ENCODE measurements at regions not wholly inside any gene's neighbourhood (a gene's known extent, or its start where the extent isn't known, plus 50 kb on each side); places are given as distances from the start of the nearest gene placed in this dataset.

- H3K27me3 ChIP-seq (replicated peaks in 1 of 2; ENCODE audit: control insufficient read depth in 2 of 2, insufficient read depth in 2 of 2, low read length in 1 of 2) = no peaks in the 10 kb centered on the region
- no peak overlapping the region for H3K4me3 ChIP-seq
- no peaks in the 10 kb centered on the region for H3K4me1 ChIP-seq (ENCODE audit: control insufficient read depth, insufficient read depth, low read length)
- intact Hi-C loops (cut with micrococcal nuclease; ENCODE audit: unreplicated experiment) (no loop called here), in situ Hi-C loops (cut with MboI) (loop anchor here (10.0 kb wide), 1 partner anchor 64 kb away; no protein-coding TSS in a partner anchor)
- no peak overlapping the region for H2AFZ ChIP-seq (ENCODE audit: control insufficient read depth, low read depth, low read length)
- FAIRE-seq (no peak), ATAC-seq (no peak), DNase-seq (ENCODE audit: low read depth, low spot score) (no peak)
- no peaks in the 10 kb centered on the region for H4K20me1 ChIP-seq (ENCODE audit: control insufficient read depth, insufficient read depth)
- no peak overlapping the region for H3K9ac ChIP-seq (ENCODE audit: control insufficient read depth, insufficient read depth, low read length)
- BruUV-seq (replicated peaks) = no TSS peak
- no peaks in the 10 kb centered on the region for H3K36me3 ChIP-seq (ENCODE audit: control insufficient read depth in 2 of 2, insufficient read depth in 2 of 2, low read length in 1 of 2)
- ChIA-PET RAD21 (ENCODE audit: unreplicated experiment) (no interaction called here), CTCF (no interaction called here), POLR2A (no interaction called here), SMC1A (ENCODE audit: uncharacterized antibody, unreplicated experiment) (no interaction called here)
- TF ChIP-seq SIX5 (IDR thresholded peaks at IDR 0.05; ENCODE audit: low read depth, low read length, severe bottlenecking) = no peak
- no peak for TF ChIP-seq FOS (IDR thresholded peaks at IDR 0.05; ENCODE audit: borderline replicate concordance, extremely low read depth, insufficient read length)
- TF ChIP-seq BHLHE40 (IDR thresholded peaks at IDR 0.05; ENCODE audit: borderline replicate concordance in 1 of 2, low read depth in 2 of 2, low read length in 1 of 2) = no peak
- TF ChIP-seq SPI1 (IDR thresholded peaks at IDR 0.05; ENCODE audit: borderline replicate concordance, insufficient read depth, low read depth, low read length) = no peak
- TF ChIP-seq EP300 (IDR thresholded peaks at IDR 0.05; ENCODE audit: borderline replicate concordance in 1 of 2, control insufficient read depth in 1 of 2, low read depth in 2 of 2, low read length in 2 of 2) = no peak
- no peaks in the 10 kb centered on the region for H3K79me2 ChIP-seq (ENCODE audit: control insufficient read depth, insufficient read depth, low read length)
- WGBS (ENCODE audit: insufficient coverage, insufficient replicate concordance, low lambda C conversion rate, missing lambda C conversion rate) = 82% methylated on average over 7 of the region's 7 CpGs
- H3K4me2 ChIP-seq (ENCODE audit: control insufficient read depth, insufficient read depth) = no peak overlapping the region
- no peak overlapping the region for H3K27ac ChIP-seq (ENCODE audit: control insufficient read depth, insufficient read depth)
- no peaks in the 10 kb centered on the region for H3K9me3 ChIP-seq (replicated peaks; ENCODE audit: control insufficient read depth, insufficient read depth, low read length)
Measured at GRCh38 chrX:150060406-150060805, 122.1 kb upstream of the EOLA2 start.

- under 1% methylated on average over 8 of the region's 8 CpGs for WGBS (ENCODE audit: insufficient coverage, insufficient replicate concordance, low lambda C conversion rate, missing lambda C conversion rate)
- in situ Hi-C loops (cut with MboI) = loop anchor here (10.0 kb wide), 1 partner anchor 62 kb away; no protein-coding TSS in a partner anchor
- TF ChIP-seq EZH2 (IDR thresholded peaks at IDR 0.05; ENCODE audit: borderline replicate concordance, control insufficient read depth, low read depth, low read length) = no peak
- no peak for TF ChIP-seq PKNOX1 (IDR thresholded peaks at IDR 0.05)
- TF ChIP-seq TCF12 (IDR thresholded peaks at IDR 0.05; ENCODE audit: low read depth, low read length) = no peak
- TF ChIP-seq USF1 (IDR thresholded peaks at IDR 0.05; ENCODE audit: borderline replicate concordance, extremely low read length, insufficient read depth, low read depth, low read length) = no peak
- TF ChIP-seq KAT2A (conservative IDR thresholded peaks at IDR 0.05; ENCODE audit: control insufficient read depth, low read depth, low read length) = no peak
- no peak for TF ChIP-seq LARP7 (IDR thresholded peaks at IDR 0.05)
Measured at GRCh38 chrX:150062292-150063137, 124.2 kb upstream of the EOLA2 start.

More at GRCh38 chrX:150062292-150063137, 124.2 kb upstream of the EOLA2 start:
- DNase-seq (ENCODE audit: low read depth, low spot score) (no peak), ATAC-seq (no peak), FAIRE-seq (no peak)
- no TSS peak for BruUV-seq (replicated peaks)
- RAD21 ChIA-PET (ENCODE audit: unreplicated experiment) = no interaction called here
- Histone ChIP-seq H3K27me3 (replicated peaks in 1 of 2; ENCODE audit: control insufficient read depth in 2 of 2, insufficient read depth in 2 of 2, low read length in 1 of 2) (no peaks in the 10 kb centered on the region), H3K9me3 (replicated peaks; ENCODE audit: control insufficient read depth, insufficient read depth, low read length) (no peaks in the 10 kb centered on the region), H3K4me2 (ENCODE audit: control insufficient read depth, insufficient read depth) (no peak overlapping the region), H3K4me3 (no peak overlapping the region), H3K27ac (ENCODE audit: control insufficient read depth, insufficient read depth) (no peak overlapping the region), H4K20me1 (ENCODE audit: control insufficient read depth, insufficient read depth) (no peaks in the 10 kb centered on the region), H3K9ac (ENCODE audit: control insufficient read depth, insufficient read depth, low read length) (no peak overlapping the region), H3K79me2 (ENCODE audit: control insufficient read depth, insufficient read depth, low read length) (no peaks in the 10 kb centered on the region), H3K36me3 (ENCODE audit: control insufficient read depth in 2 of 2, insufficient read depth in 2 of 2, low read length in 1 of 2) (no peaks in the 10 kb centered on the region), H3K4me1 (ENCODE audit: control insufficient read depth, insufficient read depth, low read length) (no peaks in the 10 kb centered on the region), H2AFZ (ENCODE audit: control insufficient read depth, low read depth, low read length) (no peak overlapping the region)
- POLR2A ChIA-PET = no interaction called here
- intact Hi-C loops (cut with micrococcal nuclease; ENCODE audit: unreplicated experiment) = no loop called here
- SMC1A ChIA-PET (ENCODE audit: uncharacterized antibody, unreplicated experiment) = interaction anchor here (0.9 kb wide), 1 partner anchor 110 kb away, joined by 3 read pairs; no protein-coding TSS in a partner anchor
- CTCF ChIA-PET = no interaction called here
